Neural progenitor cell (in vitro differentiated cells): ENCODE measurements at regions not wholly inside any gene's neighbourhood (a gene's known extent, or its start where the extent isn't known, plus 50 kb on each side); places are given as distances from the start of the nearest gene placed in this dataset.

Source experiments
- EZH2 ChIP-seq: fragments of 200-600 bp; sonication (generic); IDR thresholded peaks from 2 replicates; pipeline ENCODE4 v1.6.1; 2017; ENCODE audit warnings: antibody characterized with exemption, mild to moderate bottlenecking, moderate library complexity
- EZH2phosphoT487 ChIP-seq: fragments of 200-600 bp; sonication (generic); IDR thresholded peaks from 2 replicates; pipeline ENCODE4 v1.6.1; 2017; ENCODE audit warnings: antibody characterized with exemption
- TF ChIP-seq, protein P1 (sequence below): fragments of 200-600 bp; sonication (generic); IDR thresholded peaks from 2 replicates; pipeline ENCODE4 v1.5.1; 2017; ENCODE audit warnings: antibody characterized with exemption, mild to moderate bottlenecking

DNA sequence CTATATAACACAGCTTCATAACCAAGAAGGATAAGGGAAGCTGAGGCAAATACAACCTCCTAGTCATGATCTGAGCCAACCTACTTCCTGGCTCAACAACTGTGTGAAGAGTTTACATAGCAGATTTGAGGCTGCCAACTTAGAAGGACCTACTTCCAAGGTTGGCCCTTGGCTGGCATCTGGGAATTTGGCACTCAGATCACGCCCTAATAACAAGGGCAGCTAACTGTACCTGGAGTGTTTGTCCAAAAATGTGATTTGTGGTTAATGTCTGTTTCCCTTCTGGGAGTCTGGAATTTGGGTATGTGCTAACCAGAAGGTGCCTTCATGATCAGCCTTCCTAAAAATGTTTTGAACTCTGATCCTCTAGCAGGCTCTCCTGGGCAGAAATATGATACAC, 287.2 kb downstream of the CAAP1 start:
- TF ChIP-seq, protein P1, sequence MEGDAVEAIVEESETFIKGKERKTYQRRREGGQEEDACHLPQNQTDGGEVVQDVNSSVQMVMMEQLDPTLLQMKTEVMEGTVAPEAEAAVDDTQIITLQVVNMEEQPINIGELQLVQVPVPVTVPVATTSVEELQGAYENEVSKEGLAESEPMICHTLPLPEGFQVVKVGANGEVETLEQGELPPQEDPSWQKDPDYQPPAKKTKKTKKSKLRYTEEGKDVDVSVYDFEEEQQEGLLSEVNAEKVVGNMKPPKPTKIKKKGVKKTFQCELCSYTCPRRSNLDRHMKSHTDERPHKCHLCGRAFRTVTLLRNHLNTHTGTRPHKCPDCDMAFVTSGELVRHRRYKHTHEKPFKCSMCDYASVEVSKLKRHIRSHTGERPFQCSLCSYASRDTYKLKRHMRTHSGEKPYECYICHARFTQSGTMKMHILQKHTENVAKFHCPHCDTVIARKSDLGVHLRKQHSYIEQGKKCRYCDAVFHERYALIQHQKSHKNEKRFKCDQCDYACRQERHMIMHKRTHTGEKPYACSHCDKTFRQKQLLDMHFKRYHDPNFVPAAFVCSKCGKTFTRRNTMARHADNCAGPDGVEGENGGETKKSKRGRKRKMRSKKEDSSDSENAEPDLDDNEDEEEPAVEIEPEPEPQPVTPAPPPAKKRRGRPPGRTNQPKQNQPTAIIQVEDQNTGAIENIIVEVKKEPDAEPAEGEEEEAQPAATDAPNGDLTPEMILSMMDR: no peak
- TF ChIP-seq EZH2 (no peak), EZH2phosphoT487 (no peak)
